GM19324 (cell line): ENCODE measurements at regions not wholly inside any gene's neighbourhood (a gene's known extent, or its start where the extent isn't known, plus 50 kb on each side); places are given as distances from the start of the nearest gene placed in this dataset.
"Not testable (repeated sequence)": the region's sequence is repeated elsewhere in the genome, so short reads cannot be mapped to it uniquely, and the experiment has no call there.

Experiments
- ATAC-seq: cut with Tn5 transposase; IDR thresholded peaks from one replicate; pipeline ENCODE4 v1.9.1; 2021; ENCODE audit warnings: mild to moderate bottlenecking, moderate library complexity; ENCODE audit not compliant: unreplicated experiment, low FRiP score

- no peak for ATAC-seq
Observed at GRCh38 chr21:28489821-28490350, 502.8 kb downstream of the LTN1 start.

GRCh38 chr21:28489162-28489561 lies 503.5 kb downstream of the LTN1 start:
- no peak for ATAC-seq

- no peak for ATAC-seq
Observed at GRCh38 chr21:28487455-28488070, 505.1 kb downstream of the LTN1 start.

GRCh38 chr21:28485301-28486022 lies 507.2 kb downstream of the LTN1 start:
- ATAC-seq = no peak

GRCh38 chr21:28483301-28484035 lies 509.2 kb downstream of the LTN1 start:
- ATAC-seq = no peak

- ATAC-seq = no peak
Observed at GRCh38 chr21:28482657-28483056, 510.0 kb downstream of the LTN1 start.

GRCh38 chr21:28480470-28480869 lies 512.2 kb downstream of the LTN1 start:
- peak; percentile 51 for ATAC-seq

GRCh38 chr21:28473530-28474220 lies 519.0 kb downstream of the LTN1 start:
- no peak for ATAC-seq

- not testable (repeated sequence) for ATAC-seq
Observed at GRCh38 chr21:28472543-28472942, 520.1 kb downstream of the LTN1 start.

- no peak for ATAC-seq
Observed at GRCh38 chr21:28464988-28465387, 527.7 kb downstream of the LTN1 start.

- ATAC-seq = no peak
Observed at GRCh38 chr21:28464095-28464494, 528.6 kb downstream of the LTN1 start.

GRCh38 chr21:28459193-28459592 lies 533.5 kb downstream of the LTN1 start:
- ATAC-seq = no peak

- no peak for ATAC-seq
Observed at GRCh38 chr21:28458446-28458845, 534.2 kb downstream of the LTN1 start.

- no peak for ATAC-seq
Observed at GRCh38 chr21:28455253-28455600, 537.5 kb downstream of the LTN1 start.

- ATAC-seq = no peak
Observed at GRCh38 chr21:28454564-28455252, 538.0 kb downstream of the LTN1 start.

- ATAC-seq = no peak
Observed at GRCh38 chr21:28447462-28447861, 545.2 kb downstream of the LTN1 start.

- no peak for ATAC-seq
Observed at GRCh38 chr21:28445141-28445830, 547.4 kb downstream of the LTN1 start.

GRCh38 chr21:28444557-28444956 lies 548.1 kb downstream of the LTN1 start:
- no peak for ATAC-seq

GRCh38 chr21:28444111-28444510 lies 548.6 kb downstream of the LTN1 start:
- no peak for ATAC-seq

- no peak for ATAC-seq
Observed at GRCh38 chr21:28442624-28443023, 550.1 kb downstream of the LTN1 start.
